CD8-positive, alpha-beta memory T cell (primary cell): ENCODE measurements at regions not wholly inside any gene's neighbourhood (a gene's known extent, or its start where the extent isn't known, plus 50 kb on each side); places are given as distances from the start of the nearest gene placed in this dataset.
"Not testable (repeated sequence)": the region's sequence is repeated elsewhere in the genome, so short reads cannot be mapped to it uniquely, and the experiment has no call there.

Source experiments
- CTCF ChIA-PET: fragments of 350-600 bp; sonication (Branson Sonifier 250); formaldehyde crosslinking; loops from one replicate; lab custom pipeline; 2021; ENCODE audit warnings: antibody characterized with exemption; lab: Charles Lee
- POLR2A ChIA-PET: fragments of 350-600 bp; sonication (Branson Sonifier 250); formaldehyde crosslinking; loops from one replicate; lab custom pipeline; 2021; ENCODE audit warnings: antibody characterized with exemption; lab: Charles Lee
- DNase-seq, 5 donors: peaks; one replicate each; pipeline versions ENCODE4 v3.0.0 to v3.0.0-alpha.2; 2020 to 2022; ENCODE audit warnings: mixed read lengths in 1 of 5
- H3K27ac ChIP-seq: one replicate; pipeline ENCODE4 v1.7.0; 2013; ENCODE audit warnings: low read depth, mild to moderate bottlenecking, low read length, moderate library complexity
- H3K27me3 ChIP-seq: 2 replicates; pipeline ENCODE4 v1.7.0; 2013; ENCODE audit warnings: low read length, mild to moderate bottlenecking; ENCODE audit not compliant: insufficient read depth, poor library complexity, severe bottlenecking
- H3K36me3 ChIP-seq: 2 replicates; pipeline ENCODE4 v1.7.0; 2013; ENCODE audit warnings: mild to moderate bottlenecking, low read length, moderate library complexity; ENCODE audit not compliant: insufficient read depth
- H3K4me1 ChIP-seq: 2 replicates; pipeline ENCODE4 v1.7.0; 2013; ENCODE audit warnings: mild to moderate bottlenecking, low read length, moderate library complexity; ENCODE audit not compliant: insufficient read depth
- H3K4me3 ChIP-seq: 2 replicates; pipeline ENCODE4 v1.7.0; 2013; ENCODE audit warnings: mild to moderate bottlenecking, low read length
- H3K9me3 ChIP-seq: 2 replicates; pipeline ENCODE4 v1.7.0; 2013; ENCODE audit warnings: mild to moderate bottlenecking, low read length
- H3K27ac Mint-ChIP-seq, 8 donors: one replicate each; pipeline ENCODE4 v1.8.0; 2020 to 2021; ENCODE audit warnings: mixed read lengths in 8 of 8, mild to moderate bottlenecking in 6 of 8, inconsistent platforms in 3 of 8, moderate library complexity in 3 of 8
- H3K27me3 Mint-ChIP-seq, 2 donors: one replicate each; pipeline ENCODE4 v1.8.0; 2020 to 2021; ENCODE audit warnings: mixed read lengths in 2 of 2, mild to moderate bottlenecking in 1 of 2, moderate library complexity in 1 of 2
- H3K36me3 Mint-ChIP-seq, 3 donors: one replicate each; pipeline ENCODE4 v1.8.0; 2020 to 2021; ENCODE audit warnings: mixed read lengths in 3 of 3, inconsistent platforms in 1 of 3, mild to moderate bottlenecking in 1 of 3
- H3K4me1 Mint-ChIP-seq, 3 donors: one replicate each; pipeline ENCODE4 v1.8.0; 2020 to 2021; ENCODE audit warnings: mixed read lengths in 3 of 3, inconsistent platforms in 1 of 3, mild to moderate bottlenecking in 1 of 3
- H3K4me3 Mint-ChIP-seq, 7 donors: one replicate each; pipeline ENCODE4 v1.8.0; 2020 to 2021; ENCODE audit warnings: mixed read lengths in 7 of 7, mild to moderate bottlenecking in 6 of 7, moderate library complexity in 4 of 7, inconsistent platforms in 2 of 7
- H3K9me3 Mint-ChIP-seq, 5 donors: one replicate each; pipeline ENCODE4 v1.8.0; 2020 to 2022; ENCODE audit warnings: mixed read lengths in 5 of 5, mild to moderate bottlenecking in 3 of 5, moderate library complexity in 2 of 5, inconsistent platforms in 1 of 5

GRCh38 chr4:110424144-110424543 is 51.8 kb upstream of the ENPEP start:
- CTCF ChIA-PET = no interaction called here

GRCh38 chr4:110418641-110419040 is 57.3 kb upstream of the ENPEP start:
- no peak overlapping the region for H3K4me3 ChIP-seq
- Mint-ChIP-seq H3K4me3 (no peak overlapping the region), H3K27ac (no peak overlapping the region), H3K27me3 (peaks cover 2 to 11% of the 10 kb centered on the region in 2 donors), H3K9me3 (peaks cover 0 to 19% (median 9%) of the 10 kb centered on the region in 5 donors), H3K36me3 (no peaks in the 10 kb centered on the region), H3K4me1 (no peaks in the 10 kb centered on the region)
- ChIA-PET CTCF (no interaction called here), POLR2A (no interaction called here)
- H3K4me1 ChIP-seq = no peaks in the 10 kb centered on the region
- H3K27me3 ChIP-seq = no peaks in the 10 kb centered on the region
- H3K27ac ChIP-seq = no peak overlapping the region
- no peaks in the 10 kb centered on the region for H3K36me3 ChIP-seq
- DNase-seq = no peak
- no peaks in the 10 kb centered on the region for H3K9me3 ChIP-seq

More at GRCh38 chr4:110424144-110424543, 51.8 kb upstream of the ENPEP start:
- no peaks in the 10 kb centered on the region for H3K27me3 ChIP-seq
- no peaks in the 10 kb centered on the region for H3K4me1 Mint-ChIP-seq
- H3K27ac ChIP-seq = no peak overlapping the region
- no peak overlapping the region for H3K27ac Mint-ChIP-seq
- no peaks in the 10 kb centered on the region for H3K4me1 ChIP-seq
- H3K36me3 ChIP-seq = no peaks in the 10 kb centered on the region
- no peaks in the 10 kb centered on the region for H3K36me3 Mint-ChIP-seq
- no peak overlapping the region for H3K4me3 Mint-ChIP-seq
- DNase-seq = no peak
- POLR2A ChIA-PET = no interaction called here
- no peaks in the 10 kb centered on the region for H3K27me3 Mint-ChIP-seq
- peaks cover 0 to 18% (median 8%) of the 10 kb centered on the region in 5 donors for H3K9me3 Mint-ChIP-seq
- no peaks in the 10 kb centered on the region for H3K9me3 ChIP-seq
- no peak overlapping the region for H3K4me3 ChIP-seq

GRCh38 chr4:110417136-110417535 is 58.8 kb upstream of the ENPEP start:
- Histone ChIP-seq H3K4me3 (no peak overlapping the region), H3K4me1 (no peaks in the 10 kb centered on the region), H3K36me3 (no peaks in the 10 kb centered on the region), H3K9me3 (no peaks in the 10 kb centered on the region), H3K27ac (no peak overlapping the region), H3K27me3 (no peaks in the 10 kb centered on the region)
- no peak for DNase-seq
- POLR2A ChIA-PET = no interaction called here
- Mint-ChIP-seq H3K27ac (no peak overlapping the region), H3K27me3 (peaks cover 2 to 17% of the 10 kb centered on the region in 2 donors), H3K36me3 (no peaks in the 10 kb centered on the region), H3K4me3 (no peak overlapping the region), H3K4me1 (no peaks in the 10 kb centered on the region), H3K9me3 (peaks cover 0 to 19% (median 7%) of the 10 kb centered on the region in 5 donors)
- CTCF ChIA-PET = no interaction called here

GRCh38 chr4:110415478-110415877 is 60.5 kb upstream of the ENPEP start:
- no peak overlapping the region for H3K27ac Mint-ChIP-seq
- Histone ChIP-seq H3K4me3 (no peak overlapping the region), H3K27ac (no peak overlapping the region), H3K36me3 (no peaks in the 10 kb centered on the region), H3K9me3 (no peaks in the 10 kb centered on the region), H3K4me1 (no peaks in the 10 kb centered on the region), H3K27me3 (no peaks in the 10 kb centered on the region)
- no peak for DNase-seq
- peaks cover 2 to 17% of the 10 kb centered on the region in 2 donors for H3K27me3 Mint-ChIP-seq
- H3K4me1 Mint-ChIP-seq = no peaks in the 10 kb centered on the region
- H3K9me3 Mint-ChIP-seq = peaks cover 0 to 13% (median 6%) of the 10 kb centered on the region in 5 donors
- H3K36me3 Mint-ChIP-seq = no peaks in the 10 kb centered on the region
- CTCF ChIA-PET = no interaction called here
- no peak overlapping the region for H3K4me3 Mint-ChIP-seq
- POLR2A ChIA-PET = no interaction called here

GRCh38 chr4:110415041-110415440 is 60.9 kb upstream of the ENPEP start:
- H3K36me3 Mint-ChIP-seq = no peaks in the 10 kb centered on the region
- H3K36me3 ChIP-seq = no peaks in the 10 kb centered on the region
- DNase-seq = no peak
- no peak overlapping the region for H3K27ac ChIP-seq
- no peaks in the 10 kb centered on the region for H3K27me3 ChIP-seq
- H3K4me1 Mint-ChIP-seq = no peaks in the 10 kb centered on the region
- no peaks in the 10 kb centered on the region for H3K9me3 ChIP-seq
- H3K9me3 Mint-ChIP-seq = peaks cover 0 to 12% (median 6%) of the 10 kb centered on the region in 5 donors
- CTCF ChIA-PET = no interaction called here
- POLR2A ChIA-PET = no interaction called here
- H3K4me3 ChIP-seq = no peak overlapping the region
- no peak overlapping the region for H3K27ac Mint-ChIP-seq
- H3K4me1 ChIP-seq = no peaks in the 10 kb centered on the region
- H3K27me3 Mint-ChIP-seq = peaks cover 2 to 17% of the 10 kb centered on the region in 2 donors
- no peak overlapping the region for H3K4me3 Mint-ChIP-seq

GRCh38 chr4:110414561-110414920 is 61.4 kb upstream of the ENPEP start:
- CTCF ChIA-PET = no interaction called here
- Histone ChIP-seq H3K9me3 (no peaks in the 10 kb centered on the region), H3K4me3 (no peak overlapping the region), H3K36me3 (no peaks in the 10 kb centered on the region), H3K27ac (no peak overlapping the region), H3K4me1 (no peaks in the 10 kb centered on the region), H3K27me3 (no peaks in the 10 kb centered on the region)
- DNase-seq = no peak
- Mint-ChIP-seq H3K36me3 (no peaks in the 10 kb centered on the region), H3K4me3 (no peak overlapping the region), H3K4me1 (no peaks in the 10 kb centered on the region), H3K9me3 (peaks cover 0 to 12% (median 6%) of the 10 kb centered on the region in 5 donors), H3K27me3 (peaks cover 2 to 17% of the 10 kb centered on the region in 2 donors), H3K27ac (no peak overlapping the region)
- POLR2A ChIA-PET = no interaction called here

GRCh38 chr4:110413807-110414560 is 62.0 kb upstream of the ENPEP start:
- not testable (repeated sequence) for H3K9me3 ChIP-seq

GRCh38 chr4:110412354-110413065 is 63.4 kb upstream of the ENPEP start:
- no peak overlapping the region for H3K4me3 ChIP-seq
- H3K9me3 ChIP-seq = no peaks in the 10 kb centered on the region
- H3K36me3 ChIP-seq = no peaks in the 10 kb centered on the region
- Mint-ChIP-seq H3K27ac (no peak overlapping the region), H3K9me3 (peaks cover 0 to 4% (median 3%) of the 10 kb centered on the region in 5 donors), H3K36me3 (no peaks in the 10 kb centered on the region), H3K4me3 (no peak overlapping the region), H3K27me3 (peaks cover 0 to 17% of the 10 kb centered on the region in 2 donors), H3K4me1 (no peaks in the 10 kb centered on the region)
- no peaks in the 10 kb centered on the region for H3K27me3 ChIP-seq
- DNase-seq = no peak
- no peak overlapping the region for H3K27ac ChIP-seq
- CTCF ChIA-PET = no interaction called here
- H3K4me1 ChIP-seq = no peaks in the 10 kb centered on the region
- POLR2A ChIA-PET = no interaction called here

More at GRCh38 chr4:110413807-110414560, 62.0 kb upstream of the ENPEP start:
- CTCF ChIA-PET, H3K4me3 ChIP-seq, H3K4me1 ChIP-seq, H3K27ac ChIP-seq, DNase-seq, H3K27me3 ChIP-seq, H3K36me3 ChIP-seq, H3K27ac Mint-ChIP-seq, H3K36me3 Mint-ChIP-seq, H3K4me1 Mint-ChIP-seq, POLR2A ChIA-PET, H3K4me3 Mint-ChIP-seq: not testable (repeated sequence)
- H3K27me3 Mint-ChIP-seq = peaks cover 2 to 17% of the 10 kb centered on the region in 2 donors
- H3K9me3 Mint-ChIP-seq = peaks cover 0 to 12% (median 6%) of the 10 kb centered on the region in 5 donors
